Posterior cingulate gyrus (tissue), 11 donors: ENCODE measurements at regions not wholly inside any gene's neighbourhood (a gene's known extent, or its start where the extent isn't known, plus 50 kb on each side); places are given as distances from the start of the nearest gene placed in this dataset.

Experiments
- DNase-seq, 10 donors: peaks; one replicate each; pipeline versions ENCODE4 v3.0.0 to v3.0.0-alpha.2; 2020 to 2021; ENCODE audit warnings: mixed read lengths in 3 of 10
- intact Hi-C: fragments of 100-400 bp; cut with DNase I; formaldehyde crosslinking; loops from one replicate; pipeline ENCODE4 v1.15.1; 2023

DNA sequence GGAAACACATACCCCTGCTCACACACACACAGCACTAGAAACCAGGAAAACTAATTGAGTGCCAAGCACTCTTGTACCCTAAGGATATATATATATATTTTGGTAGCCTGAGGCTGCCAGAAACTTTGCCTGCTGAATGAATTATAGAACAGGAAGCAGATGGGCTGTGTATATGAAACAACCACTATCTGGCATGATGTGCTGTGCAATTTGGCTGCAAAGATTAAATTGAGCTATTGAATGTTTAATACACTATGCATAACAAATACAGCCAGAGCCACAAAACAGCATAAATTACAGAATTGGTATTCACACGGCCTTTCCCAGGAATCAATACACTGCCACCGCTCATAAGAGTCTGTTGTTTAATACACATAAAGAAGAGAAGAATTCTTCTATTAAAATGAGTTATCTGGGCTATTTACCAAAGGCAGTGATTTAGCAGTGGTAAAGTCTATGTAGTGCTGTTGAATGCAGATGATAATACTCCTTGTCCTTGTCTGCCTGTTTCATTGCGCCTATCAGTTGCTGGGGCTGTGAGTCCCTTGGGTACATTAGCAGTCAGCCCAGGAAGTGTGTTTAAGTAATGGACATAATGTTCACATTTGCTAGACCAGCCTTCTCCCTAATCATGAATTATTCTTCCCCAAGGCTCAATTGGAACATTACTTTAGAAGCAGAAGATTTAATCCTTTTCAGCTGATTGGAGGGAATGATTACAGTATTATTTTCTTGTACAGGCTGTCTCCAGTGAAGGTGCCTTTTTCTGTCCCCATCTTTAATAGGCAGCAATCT is 294.3 kb downstream of the TLE1 start:
- DNase-seq = no peak
- intact Hi-C loops = no loop called here

DNA sequence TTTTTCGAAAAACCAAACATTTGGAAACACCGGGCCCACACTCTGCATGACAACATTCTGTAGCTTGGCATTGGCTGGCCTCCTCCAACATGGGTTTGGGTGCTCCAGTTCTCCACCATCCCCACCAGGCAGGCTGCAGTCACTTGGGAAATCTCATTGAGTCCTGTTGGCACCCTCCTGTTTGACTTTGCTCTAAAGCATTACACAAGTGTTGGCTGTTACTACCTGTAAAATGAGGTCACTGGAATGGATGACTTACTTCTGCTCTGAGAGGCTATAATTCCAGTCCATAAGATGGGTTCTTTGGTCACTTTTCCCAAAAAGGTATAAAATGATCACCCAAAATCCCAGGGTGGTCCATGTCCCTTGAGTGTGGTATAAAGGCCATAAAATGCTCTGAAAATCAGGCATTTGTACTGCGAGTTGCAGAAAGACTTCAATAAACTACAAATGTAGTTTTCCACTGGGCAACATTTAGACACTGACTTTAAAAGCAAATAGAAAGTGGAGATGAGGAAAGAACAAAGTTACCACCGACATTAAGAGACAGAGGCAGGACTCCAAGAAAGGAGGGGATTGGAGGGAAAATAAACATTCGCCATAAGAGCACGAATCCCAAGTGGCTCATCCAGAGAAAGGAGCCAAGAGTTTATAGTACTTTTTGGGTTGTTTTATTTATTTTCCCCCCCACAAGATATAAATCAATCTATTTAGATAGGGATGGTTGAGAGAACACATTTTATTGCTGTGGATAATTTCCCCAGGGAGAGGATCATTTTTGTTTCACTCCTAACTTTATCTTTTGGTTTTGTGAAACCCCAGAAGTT is 295.1 kb downstream of the TLE1 start:
- DNase-seq = no peak
- intact Hi-C loops = no loop called here

DNA sequence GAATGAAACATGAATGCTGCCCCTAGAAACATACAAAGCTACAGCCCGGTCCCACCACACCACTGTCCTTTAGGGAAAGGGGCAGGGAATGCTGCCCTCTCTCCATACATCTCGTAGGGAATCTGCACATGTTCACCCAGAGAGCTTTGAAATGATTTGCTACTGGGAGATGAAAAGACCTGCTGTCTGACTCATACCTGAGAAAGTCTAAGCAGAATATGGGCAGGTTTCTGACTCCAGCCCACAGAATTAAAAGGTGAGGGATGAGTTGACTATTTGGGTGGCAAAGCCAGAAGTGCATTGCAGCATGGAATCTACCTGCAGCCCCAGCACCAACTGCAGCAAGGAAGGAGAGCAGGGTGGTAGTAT is 297.9 kb downstream of the TLE1 start:
- DNase-seq = no peak
- intact Hi-C loops = no loop called here

DNA sequence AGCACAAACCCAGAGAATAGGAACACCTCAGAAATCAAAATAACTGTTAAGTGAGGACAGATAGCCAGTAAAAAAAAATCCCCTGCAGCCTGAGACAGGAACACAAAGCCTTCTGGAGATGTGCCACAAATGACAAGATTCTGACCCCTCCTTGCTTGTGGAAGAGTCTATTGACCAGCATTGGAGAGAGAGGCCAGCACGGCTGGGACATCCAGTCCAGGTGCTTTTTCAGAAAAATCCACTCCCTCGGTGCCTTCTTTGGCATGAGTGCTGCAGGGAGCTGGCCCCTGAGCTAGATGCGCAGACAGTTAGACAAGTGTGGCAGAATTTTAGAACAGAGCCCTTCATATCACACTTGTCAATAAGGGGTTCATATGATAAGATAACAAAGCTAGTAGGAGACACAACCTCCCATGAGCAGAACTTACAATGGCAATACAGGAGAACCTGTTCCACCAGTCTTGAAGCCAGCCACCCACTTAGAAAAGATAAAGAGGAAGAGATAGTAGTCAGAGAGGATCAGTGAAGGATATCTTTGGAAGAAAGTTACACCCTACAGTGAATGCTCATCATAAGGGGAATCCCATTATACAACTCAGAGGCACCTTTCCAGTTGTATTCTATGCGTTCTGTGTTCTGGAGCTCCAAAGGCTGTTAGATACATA is 298.4 kb downstream of the TLE1 start:
- intact Hi-C loops = no loop called here
- no peak for DNase-seq

DNA sequence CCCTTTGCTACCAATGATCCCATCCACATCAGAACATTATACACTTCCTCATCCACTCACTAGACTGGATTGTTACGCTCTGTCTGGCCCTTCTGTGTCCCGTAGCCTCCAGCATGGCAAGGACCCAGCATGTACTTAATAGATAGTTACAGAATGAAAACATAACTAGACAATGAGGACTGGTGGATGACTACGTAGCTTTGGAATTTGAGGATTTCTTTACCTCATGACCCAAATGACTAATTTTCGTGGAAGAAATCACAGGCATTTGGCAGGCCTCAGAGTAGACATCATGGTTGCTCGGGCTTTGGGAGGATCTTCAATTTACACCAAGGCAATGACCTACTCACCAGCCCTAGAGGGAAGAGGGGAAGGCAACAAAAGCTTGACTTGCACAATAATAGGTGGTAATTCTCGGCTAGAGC is 299.8 kb downstream of the TLE1 start:
- DNase-seq = no peak
- intact Hi-C loops = no loop called here

DNA sequence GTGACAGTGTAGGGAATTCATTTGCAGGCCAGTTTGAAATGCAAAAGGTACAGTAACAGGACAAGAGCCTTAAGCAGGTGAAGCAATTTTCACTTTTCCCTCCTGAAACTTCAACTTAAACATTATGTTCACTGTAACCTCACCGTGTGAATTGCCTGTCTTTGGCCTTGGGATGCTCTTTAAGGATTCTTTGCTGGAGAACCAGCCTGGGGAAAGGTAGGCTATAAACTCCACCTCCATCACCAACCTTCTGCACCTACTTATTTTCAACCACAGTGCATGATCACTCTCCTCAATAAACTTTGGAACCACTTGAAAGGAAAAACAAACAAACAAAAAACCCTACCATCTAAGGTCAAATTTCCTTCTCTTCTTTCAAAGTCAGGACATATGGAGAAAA is 300.5 kb downstream of the TLE1 start:
- DNase-seq = no peak
- intact Hi-C loops = no loop called here

DNA sequence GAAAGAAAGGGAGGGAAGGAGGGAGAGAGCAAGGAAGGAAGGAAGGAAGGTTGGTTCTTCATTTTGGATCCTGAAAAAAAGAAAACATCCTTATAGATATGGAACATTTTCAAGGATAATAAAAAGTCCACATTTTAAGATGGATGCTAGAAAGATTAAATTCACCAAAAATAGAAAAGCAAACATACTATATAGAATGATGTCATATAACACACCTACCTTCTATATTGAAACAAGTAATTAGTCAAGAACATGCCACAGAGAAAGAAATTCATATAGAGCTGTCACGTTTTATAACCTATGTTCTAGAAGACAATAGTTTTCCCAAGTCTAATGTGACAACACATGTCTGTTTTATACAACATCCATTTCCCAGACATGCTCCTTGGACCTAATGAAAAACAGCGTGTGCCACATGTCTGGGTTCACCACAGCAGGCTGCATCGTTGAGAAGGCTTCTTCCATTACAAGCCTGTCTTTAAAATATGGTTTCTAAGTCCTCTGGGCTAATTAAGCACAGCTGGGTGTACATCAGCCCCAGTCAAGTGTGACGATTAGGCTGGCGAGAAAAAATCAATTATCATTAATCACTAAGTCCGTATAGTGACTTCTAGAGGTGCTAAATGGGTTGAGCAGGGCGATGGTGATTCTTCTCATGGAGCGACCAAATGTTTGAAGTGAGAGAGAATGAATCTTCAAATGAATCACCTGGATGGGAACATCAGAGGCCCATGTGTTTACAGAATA is 301.8 kb downstream of the TLE1 start:
- intact Hi-C loops = no loop called here
- no peak for DNase-seq

DNA sequence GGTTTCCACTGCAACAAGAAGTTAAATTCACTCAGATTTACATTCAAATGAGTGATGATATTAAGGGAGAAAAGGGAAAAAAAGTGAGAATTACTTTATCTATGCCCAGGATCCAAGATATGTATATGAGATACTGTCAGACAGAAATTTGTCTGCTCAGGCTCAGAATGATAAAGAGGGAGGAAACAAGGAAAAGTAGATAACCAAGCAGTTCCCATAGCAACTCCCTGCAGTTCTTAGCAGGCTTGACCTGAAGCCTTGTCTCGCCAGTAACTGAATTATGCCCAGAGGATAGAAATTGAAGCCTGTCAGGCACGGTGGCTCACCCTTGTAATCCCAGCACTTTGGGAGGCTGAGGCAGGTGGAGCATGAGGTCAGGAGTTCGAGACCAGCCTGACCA is 304.4 kb downstream of the TLE1 start:
- intact Hi-C loops = no loop called here
- no peak for DNase-seq

DNA sequence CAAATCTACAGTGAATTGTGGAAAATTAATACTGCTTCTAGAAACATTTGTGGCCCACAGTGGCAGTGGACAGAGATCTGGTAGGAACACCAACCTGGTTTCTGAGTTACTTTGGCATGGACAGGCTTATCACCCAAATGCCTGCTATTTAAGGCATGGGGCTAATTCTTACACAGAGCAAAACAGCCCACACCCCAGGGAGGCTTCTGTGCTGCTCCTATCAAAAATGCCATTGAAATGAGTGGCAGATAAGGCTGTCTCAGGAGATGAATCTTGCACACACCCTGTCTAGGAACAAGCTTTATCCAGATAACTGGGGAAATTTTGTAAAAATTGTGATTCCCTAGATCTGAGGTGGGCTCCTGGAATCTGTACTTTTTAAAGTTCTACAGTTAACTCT is 307.1 kb downstream of the TLE1 start:
- intact Hi-C loops = no loop called here
- no peak for DNase-seq

DNA sequence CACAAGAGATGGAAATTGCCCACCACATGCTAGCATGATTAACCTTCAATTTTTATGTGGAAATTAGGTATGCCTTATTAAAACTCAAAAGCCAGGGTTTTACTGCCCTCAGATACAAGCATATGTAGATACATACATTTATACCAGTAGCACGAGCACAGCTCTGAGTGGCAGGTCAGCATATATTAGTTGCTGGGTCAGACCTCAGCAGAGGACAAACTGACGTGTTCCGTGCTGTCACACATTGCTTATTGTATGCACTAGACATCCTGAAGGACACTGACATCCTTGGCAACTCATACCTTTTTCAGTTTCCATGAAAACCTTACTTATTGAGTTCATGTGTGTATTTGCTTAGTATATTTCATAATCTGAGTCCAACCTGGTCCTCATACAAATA is 307.7 kb downstream of the TLE1 start:
- intact Hi-C loops = no loop called here
- DNase-seq = no peak

DNA sequence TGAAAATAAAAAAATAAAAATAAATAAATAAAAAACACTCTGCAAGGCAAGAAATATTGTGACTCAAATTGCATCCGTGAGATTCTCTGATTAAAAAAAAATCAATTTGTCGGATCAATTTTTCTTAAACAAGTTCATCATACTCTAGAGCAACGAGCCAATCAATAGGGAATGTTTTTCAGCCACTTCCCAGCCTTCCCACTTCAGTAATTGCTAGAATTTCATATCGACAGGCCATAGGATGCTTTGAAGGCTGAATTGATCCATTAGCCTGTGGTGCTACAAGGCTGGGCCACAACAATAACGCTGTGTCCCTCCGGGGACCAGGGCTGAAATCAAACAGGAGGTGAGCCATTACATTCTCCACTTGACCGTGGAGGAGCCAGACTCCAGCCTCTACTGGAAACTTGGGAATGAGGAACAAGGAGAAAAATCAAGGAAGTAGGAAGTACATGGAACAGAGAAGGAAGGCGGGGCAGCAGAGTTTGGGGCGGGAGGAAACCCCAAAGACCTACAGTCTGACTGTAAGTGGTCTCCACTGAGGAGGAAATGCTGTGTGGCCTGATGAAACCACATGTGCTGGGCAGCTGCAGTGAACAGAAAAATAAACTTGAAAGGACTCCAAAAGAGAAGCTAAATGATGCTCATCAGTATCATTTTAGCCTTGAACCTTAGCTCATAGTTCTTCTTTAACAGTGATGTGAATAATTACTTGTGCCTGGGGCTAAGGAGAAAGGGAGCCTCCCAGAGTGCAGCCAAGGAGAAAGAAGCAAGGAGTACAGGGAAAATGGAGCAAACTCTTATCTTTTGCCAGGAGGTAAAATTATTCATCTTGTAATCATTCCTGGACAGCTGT is 308.6 kb downstream of the TLE1 start:
- no peak for DNase-seq
- intact Hi-C loops = no loop called here

DNA sequence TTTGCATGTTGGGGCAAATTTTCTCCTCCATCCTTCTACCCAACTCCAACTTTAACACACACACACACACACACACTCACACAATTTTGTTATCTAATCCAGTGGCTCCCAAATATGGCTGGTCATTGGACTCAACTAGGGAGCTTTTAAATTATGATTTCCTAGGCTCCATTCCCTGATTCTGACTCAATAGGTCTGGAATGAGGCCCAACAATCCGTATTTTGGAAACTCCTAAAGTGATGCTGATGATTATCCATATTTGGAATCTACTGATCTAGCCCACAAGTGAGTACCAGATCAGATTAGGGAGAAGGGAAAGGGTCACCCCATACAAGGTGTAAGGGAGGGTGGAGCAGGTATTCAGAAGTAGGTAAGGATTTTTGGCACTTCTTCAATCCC is 309.7 kb downstream of the TLE1 start:
- intact Hi-C loops = no loop called here

DNA sequence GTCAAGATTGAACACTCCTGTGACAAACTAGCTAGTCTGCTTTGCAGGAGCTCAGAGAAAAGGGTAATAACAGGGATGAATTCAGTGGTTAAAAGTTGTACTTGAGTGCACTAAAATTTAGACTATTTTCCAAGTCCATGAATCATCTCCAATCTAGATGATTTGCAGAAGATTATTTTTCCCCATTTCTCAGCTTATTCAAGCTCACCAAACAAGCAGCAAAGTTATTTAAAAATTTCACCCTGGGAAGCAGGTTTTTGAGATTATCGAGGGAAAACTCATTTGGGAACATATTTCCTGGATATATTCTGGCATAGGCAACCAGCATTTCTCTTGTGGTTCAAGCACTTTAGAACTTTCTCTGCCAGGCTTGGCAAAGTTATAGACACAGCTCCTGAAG is 311.4 kb downstream of the TLE1 start:
- intact Hi-C loops = no loop called here
- no peak for DNase-seq

More for the DNA sequence above, 309.7 kb downstream of the TLE1 start:
- DNase-seq = no peak

DNA sequence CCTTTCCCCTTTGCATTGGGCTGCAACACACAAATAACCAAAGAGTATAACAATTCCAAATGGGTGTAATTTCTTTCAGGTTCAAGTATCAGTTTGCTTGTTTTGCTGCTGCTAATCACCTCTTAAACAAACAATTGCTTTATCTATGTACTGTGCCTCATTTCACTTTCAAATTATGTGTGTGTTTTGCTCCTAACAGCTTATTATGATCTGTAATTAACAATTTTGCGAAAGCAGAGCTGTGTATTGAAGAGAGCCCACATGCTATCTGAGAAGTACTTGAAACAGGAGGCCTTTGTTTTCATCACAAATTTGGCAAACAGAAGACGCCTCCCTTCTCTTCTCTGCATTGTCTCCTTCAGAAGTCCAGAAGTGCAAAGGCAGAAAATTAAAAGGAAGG is 312.0 kb downstream of the TLE1 start:
- intact Hi-C loops = no loop called here
- DNase-seq = no peak

DNA sequence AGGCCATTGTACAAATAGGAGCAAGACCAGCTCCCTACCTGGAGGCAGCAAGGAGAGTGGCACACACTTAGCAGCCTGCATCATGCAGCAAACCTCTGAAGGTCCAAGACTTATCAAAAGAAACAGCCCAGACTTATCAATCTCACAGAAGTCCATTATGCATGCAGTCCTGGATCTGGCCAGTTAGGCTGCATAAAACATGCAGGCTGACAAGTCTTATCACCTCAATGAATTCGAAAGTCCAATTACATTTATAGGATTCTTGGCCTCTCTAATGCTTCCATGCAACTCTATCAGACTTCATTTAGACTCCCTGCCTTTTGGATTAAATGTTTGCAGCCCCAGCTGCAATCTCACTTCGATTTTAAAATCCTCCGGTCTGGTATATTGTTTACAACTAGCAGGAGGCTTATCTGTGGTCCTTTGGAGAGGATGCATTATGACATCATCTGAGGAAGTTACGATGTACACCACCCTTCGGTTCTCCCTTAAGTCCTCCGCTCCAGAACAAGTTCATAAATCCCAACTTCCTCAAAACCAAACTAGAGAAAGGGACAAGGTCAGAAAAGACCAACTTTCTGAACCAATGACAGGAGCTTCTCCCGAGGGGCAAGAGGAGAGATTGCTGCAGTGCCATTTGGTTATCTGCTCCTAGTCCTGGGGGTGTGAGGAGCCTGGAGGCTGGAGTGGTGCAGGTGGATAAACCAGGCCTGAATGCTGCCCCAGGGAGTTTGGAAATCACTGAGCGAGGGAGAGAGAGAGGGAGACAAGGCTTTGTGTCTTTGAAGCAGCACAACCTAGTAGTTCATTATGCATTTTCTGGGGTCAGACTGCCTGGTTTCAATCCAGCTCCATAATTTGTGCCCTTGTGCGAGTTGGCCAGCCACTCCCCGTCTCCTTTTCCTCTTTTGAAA is 313.9 kb downstream of the TLE1 start:
- no peak for DNase-seq
- intact Hi-C loops = no loop called here

DNA sequence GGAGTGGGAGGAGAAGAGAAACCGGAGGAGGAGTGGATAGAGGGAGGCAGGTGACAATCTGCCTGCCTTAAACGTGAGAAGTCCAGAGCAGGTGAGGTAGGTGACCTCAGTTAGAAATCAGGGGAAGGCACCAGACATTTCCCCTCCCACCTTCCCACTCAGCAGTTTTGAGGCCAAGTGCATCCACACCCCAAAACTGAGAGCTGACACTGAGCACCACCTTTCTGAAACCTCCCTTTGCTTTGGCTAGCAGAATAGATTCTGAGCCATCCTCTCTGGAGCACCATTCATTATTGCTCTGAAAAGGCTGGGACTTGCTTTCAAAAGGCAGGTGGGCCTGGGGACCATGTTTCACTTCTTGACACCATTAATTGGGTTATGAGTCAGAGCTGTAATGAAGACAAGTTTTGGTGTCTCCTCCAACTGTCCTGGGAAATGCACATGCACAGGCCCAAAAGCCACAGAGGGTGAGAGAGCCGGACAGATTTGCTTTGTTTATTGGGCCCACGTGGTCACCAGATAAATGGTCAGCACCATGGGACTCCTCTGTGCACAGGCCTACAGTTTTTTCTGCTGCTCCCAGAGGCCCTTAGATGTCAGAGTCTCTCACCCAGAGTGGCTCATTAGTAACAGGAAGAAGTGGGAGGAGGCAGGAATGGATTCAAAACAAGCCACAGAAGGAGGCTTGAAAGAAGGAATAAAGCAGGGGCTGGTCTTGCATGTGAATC is 314.7 kb downstream of the TLE1 start:
- intact Hi-C loops = no loop called here
- no peak for DNase-seq

DNA sequence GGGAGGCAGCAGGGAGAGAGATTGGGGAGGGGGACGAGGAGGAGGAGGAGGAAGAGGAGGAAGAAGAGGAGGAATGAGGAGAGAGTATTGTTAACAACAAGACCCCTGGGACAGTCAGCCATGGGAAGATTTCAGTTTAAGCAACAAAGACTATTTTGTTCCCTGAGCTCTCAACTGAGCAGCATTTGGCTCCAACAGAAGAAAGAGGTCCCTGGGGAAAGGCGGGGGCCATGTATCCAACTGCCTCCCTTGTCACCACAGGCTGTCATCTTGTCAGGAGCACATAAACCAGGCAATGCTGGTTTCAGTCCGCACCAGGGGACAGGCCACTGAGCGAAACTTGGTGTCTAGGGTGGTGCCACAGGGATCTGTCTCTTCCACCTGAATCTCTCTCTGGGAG is 316.1 kb downstream of the TLE1 start:
- intact Hi-C loops = no loop called here
- DNase-seq = no peak

DNA sequence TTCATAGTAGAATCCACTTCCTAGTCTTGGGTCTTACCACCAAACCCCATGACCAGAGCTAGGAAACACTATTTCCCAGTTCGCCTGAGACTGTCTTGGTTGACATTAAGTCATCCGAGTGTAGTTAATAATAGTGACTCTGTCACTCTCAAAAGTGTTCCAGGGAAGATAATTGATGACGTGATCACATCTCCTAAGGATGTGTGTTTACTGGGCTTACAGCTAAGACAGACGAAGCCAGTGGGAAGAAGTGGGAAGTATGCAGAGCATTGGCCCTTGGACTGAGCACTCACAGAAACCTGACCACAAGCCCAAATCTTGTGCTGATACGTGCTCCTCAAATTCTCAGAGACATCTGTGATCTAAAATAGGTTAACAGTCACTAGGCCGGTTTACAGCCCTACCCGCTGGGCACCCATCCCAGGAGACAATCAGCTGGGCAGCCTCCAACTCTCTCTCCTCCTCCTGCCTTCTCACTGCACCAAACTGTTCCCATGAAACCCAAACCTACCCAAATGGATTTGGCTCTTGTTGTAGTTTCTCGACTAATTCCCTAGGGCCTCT is 316.6 kb downstream of the TLE1 start:
- intact Hi-C loops = no loop called here
- DNase-seq = no peak
